ENCODE measurements at regions not wholly inside any gene's neighbourhood (a gene's known extent, or its start where the extent isn't known, plus 50 kb on each side); places are given as distances from the start of the nearest gene placed in this dataset.

DNA sequence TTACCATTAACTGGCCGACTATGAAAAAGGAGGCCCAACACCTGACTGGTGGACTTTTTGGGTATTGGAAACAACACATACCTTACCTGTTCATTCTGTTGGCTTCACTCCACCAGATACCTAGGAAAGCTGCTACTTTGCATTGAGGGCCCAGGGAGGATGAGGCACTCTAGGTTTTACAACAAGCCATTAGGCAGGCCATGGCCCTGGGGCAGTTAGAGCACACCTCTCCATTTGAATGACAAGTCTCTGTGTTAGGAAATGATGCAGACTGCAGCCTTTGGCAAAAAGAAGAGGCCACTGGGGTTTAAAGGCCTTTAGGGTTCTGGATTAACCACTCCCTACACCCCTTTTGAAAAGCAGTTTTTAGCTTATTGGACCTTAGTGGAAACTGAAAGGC, 144.3 kb downstream of the OR2B2 start:
- 82 to 100% (median 96%) methylated on average over 1 of the region's 1 CpG for WGBS, 5 donors
- Histone ChIP-seq H3K27me3 (replicated peaks in 1 of 7) (no peaks in the 10 kb centered on the region), H3K9me3 (no peaks in the 10 kb centered on the region), H3K36me3 (no peaks in the 10 kb centered on the region), H3K27ac (no peak overlapping the region), H3K4me3 (no peak overlapping the region), H3K4me1 (peaks cover 0 to 12% (median 10%) of the 10 kb centered on the region in 6 donors)
- no peak for DNase-seq
- TF ChIP-seq POLR2A (IDR thresholded peaks at IDR 0.05) (no peak), POLR2AphosphoS5 (IDR thresholded peaks at IDR 0.05) (no peak), CTCF (IDR thresholded peaks at IDR 0.05 in 8 of 11, conservative IDR thresholded peaks at IDR 0.05 in 3 of 11) (no peak)
- intact Hi-C loops (cut with DNase I; ENCODE audit: low total_unique reads): no loop called here

DNA sequence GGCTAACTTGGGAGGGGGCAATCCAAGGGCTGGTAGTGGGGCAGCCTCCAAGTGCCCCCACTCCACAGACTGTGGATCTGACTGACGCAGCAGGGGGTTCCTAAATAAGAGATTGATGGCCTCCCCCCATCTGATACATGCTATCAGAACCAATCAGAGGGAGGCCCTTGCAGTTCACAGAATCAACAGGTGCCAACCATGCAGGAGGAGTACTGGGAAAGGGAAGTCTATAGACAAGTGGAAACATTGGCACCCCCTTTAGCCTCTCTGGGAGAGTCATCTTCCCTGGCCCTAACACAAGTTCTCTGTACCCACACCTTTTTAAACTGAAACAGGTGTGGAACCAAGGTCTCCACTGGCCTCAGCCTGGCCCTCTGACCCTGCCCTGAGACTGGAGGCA, 145.8 kb downstream of the OR2B2 start:
- Histone ChIP-seq H3K9me3 (no peaks in the 10 kb centered on the region), H3K36me3 (no peaks in the 10 kb centered on the region), H3K4me1 (no peaks in the 10 kb centered on the region), H3K4me3 (no peak overlapping the region), H3K27me3 (replicated peaks in 1 of 7) (peaks cover 0 to 13% (median 0%) of the 10 kb centered on the region in 7 donors), H3K27ac (no peak overlapping the region)
- no peak for TF ChIP-seq POLR2A (IDR thresholded peaks at IDR 0.05)
- 85 to 100% (median 89%) methylated on average over 1 of the region's 1 CpG for WGBS, 5 donors
- intact Hi-C loops (cut with DNase I; ENCODE audit: low total_unique reads): no loop called here
- no peak for DNase-seq

DNA sequence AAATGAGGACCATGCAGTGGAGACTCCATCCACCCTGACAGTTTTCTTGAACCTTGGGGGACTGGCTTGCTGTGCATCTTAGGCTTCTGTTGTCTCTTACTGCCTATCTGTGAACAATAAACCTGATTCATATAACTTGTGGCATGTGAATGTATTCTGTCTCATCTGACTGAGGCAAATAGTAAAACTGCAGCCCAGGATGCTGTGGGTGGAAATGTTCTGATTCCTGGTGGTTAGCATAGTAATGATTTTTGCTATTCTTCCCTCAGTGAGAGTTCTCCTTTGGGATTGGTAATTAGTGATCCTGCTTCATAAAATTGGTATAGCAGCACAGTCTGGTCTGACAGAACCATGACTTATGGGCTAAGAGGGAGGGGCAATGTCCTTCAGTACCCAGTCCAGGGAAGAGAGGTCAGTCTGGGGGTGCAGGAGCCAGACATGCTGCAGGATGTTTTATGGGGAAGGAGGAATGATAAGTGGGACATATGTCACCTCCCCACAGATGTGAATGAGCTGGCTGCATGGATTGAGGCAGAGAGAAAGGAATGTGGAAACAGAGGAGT, 147.1 kb downstream of the OR2B2 start:
- no peaks in the 10 kb centered on the region for H3K36me3 ChIP-seq
- no peaks in the 10 kb centered on the region for H3K4me1 ChIP-seq
- no peak for TF ChIP-seq POLR2AphosphoS5 (IDR thresholded peaks at IDR 0.05)
- DNase-seq: no peak
- no peak overlapping the region for H3K4me3 ChIP-seq
- intact Hi-C loops (cut with DNase I; ENCODE audit: low total_unique reads): no loop called here
- H3K27ac ChIP-seq: no peak overlapping the region
- H3K9me3 ChIP-seq: no peaks in the 10 kb centered on the region
- peaks cover 0 to 14% (median 0%) of the 10 kb centered on the region in 7 donors for H3K27me3 ChIP-seq (replicated peaks in 1 of 7)

GRCh38 chr6:27761391-27761790, 150.8 kb downstream of the OR2B2 start:
- DNase-seq: no peak
- TF ChIP-seq CTCF (IDR thresholded peaks at IDR 0.05 in 8 of 11, conservative IDR thresholded peaks at IDR 0.05 in 3 of 11) (no peak), POLR2A (IDR thresholded peaks at IDR 0.05) (no peak), POLR2AphosphoS5 (IDR thresholded peaks at IDR 0.05) (no peak)
- 29 to 48% (median 34%) methylated on average over 7 of the region's 7 CpGs for WGBS, 5 donors

DNA sequence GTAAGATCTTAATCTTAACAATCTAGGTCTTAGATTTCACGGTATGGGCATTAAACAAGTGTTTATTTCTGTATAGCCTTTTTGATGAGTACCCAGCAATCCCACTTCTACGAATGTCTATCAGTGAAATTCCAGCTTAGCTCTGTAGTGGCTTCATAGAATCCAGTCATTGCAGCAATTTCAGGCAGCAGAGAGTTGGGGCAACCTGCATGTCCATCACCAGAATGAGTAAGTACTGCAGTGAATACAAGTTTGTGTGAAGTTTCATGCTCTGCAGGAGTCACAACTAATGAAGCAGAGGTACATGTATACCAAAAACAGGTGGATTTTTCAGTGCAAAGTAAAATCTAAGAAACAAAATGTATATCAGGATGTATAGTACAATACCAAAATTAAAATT, 151.7 kb downstream of the OR2B2 start:
- H3K9me3 ChIP-seq: no peaks in the 10 kb centered on the region
- 77 to 88% (median 81%) methylated on average over 2 of the region's 2 CpGs for WGBS, 5 donors
- no peak for DNase-seq
- H3K4me3 ChIP-seq: no peak overlapping the region
- H3K36me3 ChIP-seq: no peaks in the 10 kb centered on the region
- H3K27ac ChIP-seq: no peak overlapping the region
- intact Hi-C loops (cut with DNase I; ENCODE audit: low total_unique reads): no loop called here
- H3K4me1 ChIP-seq: peaks cover 0 to 27% (median 7%) of the 10 kb centered on the region in 6 donors
- peaks cover 0 to 31% (median 8%) of the 10 kb centered on the region in 7 donors for H3K27me3 ChIP-seq (replicated peaks in 1 of 7)
- TF ChIP-seq POLR2A (IDR thresholded peaks at IDR 0.05): no peak
- TF ChIP-seq POLR2AphosphoS5 (IDR thresholded peaks at IDR 0.05): no peak
- no peak for TF ChIP-seq CTCF (IDR thresholded peaks at IDR 0.05 in 8 of 11, conservative IDR thresholded peaks at IDR 0.05 in 3 of 11)

More at GRCh38 chr6:27761391-27761790, 150.8 kb downstream of the OR2B2 start:
- Histone ChIP-seq H3K4me3 (no peak overlapping the region), H3K27me3 (replicated peaks in 1 of 7) (peaks cover 0 to 31% (median 8%) of the 10 kb centered on the region in 7 donors), H3K27ac (no peak overlapping the region), H3K4me1 (peaks cover 0 to 17% (median 7%) of the 10 kb centered on the region in 6 donors), H3K36me3 (no peaks in the 10 kb centered on the region), H3K9me3 (no peaks in the 10 kb centered on the region)
- intact Hi-C loops (cut with DNase I; ENCODE audit: low total_unique reads): no loop called here
